ENCODE measurements at regions not wholly inside any gene's neighbourhood (a gene's known extent, or its start where the extent isn't known, plus 50 kb on each side); places are given as distances from the start of the nearest gene placed in this dataset.

GRCh38 chr1:168972225-168972624 is 134.3 kb upstream of the ATP1B1 start:
- no peak for DNase-seq

- no peak for DNase-seq
Observed at GRCh38 chr1:168972887-168973286, 133.6 kb upstream of the ATP1B1 start.

GRCh38 chr1:168974117-168974516 is 132.4 kb upstream of the ATP1B1 start:
- DNase-seq, result no peak

- no peak for DNase-seq
Observed at GRCh38 chr1:168974611-168975010, 131.9 kb upstream of the ATP1B1 start.

- DNase-seq, result no peak
Observed at GRCh38 chr1:168976267-168976666, 130.2 kb upstream of the ATP1B1 start.

- no peak for DNase-seq
Observed at GRCh38 chr1:168977618-168978017, 128.9 kb upstream of the ATP1B1 start.

- DNase-seq, result no peak
Observed at GRCh38 chr1:168979276-168979675, 127.2 kb upstream of the ATP1B1 start.

GRCh38 chr1:168980180-168980579 is 126.3 kb upstream of the ATP1B1 start:
- DNase-seq, result no peak

- DNase-seq, result no peak
Observed at GRCh38 chr1:168980656-168981055, 125.8 kb upstream of the ATP1B1 start.

GRCh38 chr1:168982778-168983177 is 123.7 kb upstream of the ATP1B1 start:
- no peak for DNase-seq

- no peak for DNase-seq
Observed at GRCh38 chr1:168987330-168987729, 119.2 kb upstream of the ATP1B1 start.

GRCh38 chr1:168987923-168988322 is 118.6 kb upstream of the ATP1B1 start:
- DNase-seq, result no peak

GRCh38 chr1:168989985-168990384 is 116.5 kb upstream of the ATP1B1 start:
- DNase-seq, result no peak

GRCh38 chr1:168991667-168992475 is 114.6 kb upstream of the ATP1B1 start:
- DNase-seq, result no peak

- no peak for DNase-seq
Observed at GRCh38 chr1:169001353-169001752, 105.1 kb upstream of the ATP1B1 start.

GRCh38 chr1:169003864-169004516 is 102.5 kb upstream of the ATP1B1 start:
- DNase-seq, result no peak

- DNase-seq, result no peak
Observed at GRCh38 chr1:169005776-169006175, 100.7 kb upstream of the ATP1B1 start.

- no peak for DNase-seq
Observed at GRCh38 chr1:169009666-169010065, 96.8 kb upstream of the ATP1B1 start.

GRCh38 chr1:169012416-169012815 is 94.1 kb upstream of the ATP1B1 start:
- DNase-seq, result no peak

- DNase-seq, result no peak
Observed at GRCh38 chr1:169013821-169014220, 92.7 kb upstream of the ATP1B1 start.

GRCh38 chr1:169015464-169015863 is 91.0 kb upstream of the ATP1B1 start:
- DNase-seq, result no peak

- DNase-seq, result no peak
Observed at GRCh38 chr1:169018751-169019150, 87.7 kb upstream of the ATP1B1 start.

- DNase-seq, result no peak
Observed at GRCh38 chr1:169019419-169020058, 87.0 kb upstream of the ATP1B1 start.

GRCh38 chr1:169020684-169021083 is 85.8 kb upstream of the ATP1B1 start:
- no peak for DNase-seq
